HCT116 (cell line): ENCODE measurements at regions not wholly inside any gene's neighbourhood (a gene's known extent, or its start where the extent isn't known, plus 50 kb on each side); places are given as distances from the start of the nearest gene placed in this dataset.

ENCODE experiments used
- ATAC-seq: fragments of 200-7000 bp; cut with Tn5 transposase; 2 replicates; pipeline ENCODE4 v1.9.1; 2020; ENCODE audit warnings: mild to moderate bottlenecking, moderate library complexity
- BruUV-seq: library from RNA; stranded (reverse); fragments of 400-500 nt; replicated peaks from 2 replicates; lab custom pipeline; 2021; lab: Mats Ljungman, UMichigan
- CTCF ChIA-PET: fragments of 300-600 bp; sonication (Branson Sonifier 250); formaldehyde crosslinking; loops from one replicate; lab custom pipeline; 2021; ENCODE audit warnings: antibody characterized with exemption; lab: Charles Lee
- POLR2A ChIA-PET: fragments of 300-600, 350-600 bp; sonication (Branson Sonifier 250); formaldehyde crosslinking; loops from one replicate; lab custom pipeline; 2021; ENCODE audit warnings: antibody characterized with exemption; lab: Charles Lee
- RAD21 ChIA-PET, 2 experiments: fragments of 300-600 bp; sonication (Branson Sonifier 250); formaldehyde crosslinking; loops; one replicate each; lab custom pipeline; 2023; ENCODE audit warnings: low total read pairs in 2 of 2; ENCODE audit not compliant: uncharacterized antibody in 2 of 2, unreplicated experiment in 2 of 2, low non-redundant PET in 1 of 2; lab: Charles Lee
- DNase-seq: peaks from one replicate; pipeline ENCODE4 v3.0.0-alpha.2; 2010; ENCODE audit warnings: low read depth, low spot score
- H2AFZ ChIP-seq: fragments of 200-600 bp; shearing (Covaris generic), sonication (generic); 2 replicates; pipeline ENCODE4 v1.6.1; 2017; ENCODE audit warnings: low read depth, mixed run types, mixed read lengths, antibody characterized with exemption, low read length; ENCODE audit not compliant: poor library complexity, severe bottlenecking
- H3K27ac ChIP-seq: 2 replicates; pipeline ENCODE4 v1.5.1; 2012; ENCODE audit warnings: low read depth, low read length
- H3K27me3 ChIP-seq: fragments of 200-600 bp; sonication (generic); 2 replicates; pipeline ENCODE4 v1.6.1; 2016; ENCODE audit warnings: mixed run types, low read length, mixed read lengths; ENCODE audit not compliant: insufficient read depth
- H3K36me3 ChIP-seq, 2 experiments: fragments of 200-500 bp in 1 of 2; fragments of 200-600 bp in 1 of 2; sonication (Bioruptor generic) in 1 of 2; sonication (generic) in 1 of 2; 2 replicates each; pipeline versions ENCODE4 v1.5.1 to v1.6.1; 2014 to 2016; ENCODE audit warnings: low read length in 2 of 2, inconsistent platforms in 1 of 2, mixed read lengths in 1 of 2, mixed run types in 1 of 2; ENCODE audit not compliant: insufficient read depth in 2 of 2, control insufficient read depth in 1 of 2
- H3K4me1 ChIP-seq, 2 experiments: fragments of 200-600 bp in 1 of 2; sonication (generic) in 1 of 2; 2 replicates each; pipeline versions ENCODE4 v1.5.1 to v1.6.1; 2012 to 2017; ENCODE audit warnings: low read length in 2 of 2, inconsistent platforms in 1 of 2, mild to moderate bottlenecking in 1 of 2, mixed read lengths in 1 of 2, mixed run types in 1 of 2, moderate library complexity in 1 of 2; ENCODE audit not compliant: insufficient read depth in 2 of 2, control insufficient read depth in 1 of 2
- H3K4me2 ChIP-seq: fragments of 200-600 bp; sonication (generic); 2 replicates; pipeline ENCODE4 v1.6.1; 2017; ENCODE audit warnings: mixed run types, low read length, mixed read lengths
- H3K4me3 ChIP-seq, 2 experiments: fragments of 200-600 bp in 1 of 2; sonication (generic) in 1 of 2; replicated peaks in 1 of 2; 2 replicates each; pipeline ENCODE4 v1.5.1; 2011 to 2016; ENCODE audit warnings: low read length in 2 of 2, control low read depth in 1 of 2, low read depth in 1 of 2, mild to moderate bottlenecking in 1 of 2, mixed read lengths in 1 of 2, mixed run types in 1 of 2
- H3K79me2 ChIP-seq: fragments of 200-600 bp; sonication (generic); 2 replicates; pipeline ENCODE4 v1.6.1; 2017; ENCODE audit warnings: mild to moderate bottlenecking, mixed run types, low read length, moderate library complexity, mixed read lengths; ENCODE audit not compliant: insufficient read depth
- H3K9ac ChIP-seq: fragments of 200-600 bp; sonication (generic); 2 replicates; pipeline ENCODE4 v1.6.1; 2016; ENCODE audit warnings: low read length, mixed read lengths
- H3K9me2 ChIP-seq: fragments of 200-600 bp; sonication (generic), shearing (Covaris generic); 2 replicates; pipeline ENCODE4 v1.6.1; 2017; ENCODE audit warnings: mixed run types, mild to moderate bottlenecking, moderate library complexity; ENCODE audit not compliant: insufficient read depth
- H3K9me3 ChIP-seq, 2 experiments: fragments of 200-500 bp in 1 of 2; fragments of 200-600 bp in 1 of 2; sonication (Bioruptor generic) in 1 of 2; sonication (generic) in 1 of 2; 2 replicates each; pipeline ENCODE4 v1.6.1; 2014 to 2017; ENCODE audit warnings: low read length in 2 of 2, mixed read lengths in 2 of 2, inconsistent platforms in 1 of 2, low read depth in 1 of 2, mild to moderate bottlenecking in 1 of 2, mixed run types in 1 of 2, moderate library complexity in 1 of 2; ENCODE audit not compliant: control insufficient read depth in 1 of 2, insufficient read depth in 1 of 2
- H4K20me1 ChIP-seq: fragments of 200-600 bp; sonication (generic), shearing (Covaris generic); 2 replicates; pipeline ENCODE4 v1.6.1; 2017; ENCODE audit warnings: mixed run types, mild to moderate bottlenecking, moderate library complexity; ENCODE audit not compliant: insufficient read depth
- CEBPB ChIP-seq: IDR thresholded peaks from 2 replicates; pipeline ENCODE4 v1.6.1; 2012; ENCODE audit warnings: low read depth
- EGR1 ChIP-seq: IDR thresholded peaks from 2 replicates; pipeline ENCODE4 v1.6.1; 2012; ENCODE audit warnings: low read depth
- SP1 ChIP-seq: IDR thresholded peaks from 2 replicates; pipeline ENCODE4 v1.6.1; 2012; ENCODE audit warnings: low read depth
- ZNF274 ChIP-seq: fragments of 200-500 bp; sonication (Bioruptor generic); IDR thresholded peaks from 2 replicates; pipeline ENCODE4 v1.6.1; 2014; ENCODE audit warnings: mild to moderate bottlenecking, low read depth, low read length, inconsistent platforms
- intact Hi-C: fragments of 100-400 bp; cut with micrococcal nuclease; formaldehyde crosslinking; loops from 2 replicates; pipeline ENCODE4 v1.10.0; 2022
- TF ChIP-seq, protein P1 (sequence below): IDR thresholded peaks from 2 replicates; pipeline ENCODE4 v1.6.1; 2011; ENCODE audit warnings: mild to moderate bottlenecking, low read length, moderate library complexity; ENCODE audit not compliant: insufficient replicate concordance; ENCODE audit errors: extremely low read depth
- TF ChIP-seq, protein P2 (sequence below): IDR thresholded peaks from 2 replicates; pipeline ENCODE4 v1.6.1; 2012
- TF ChIP-seq, protein P3 (sequence below), 3 experiments: fragments of 200-600 bp in 1 of 3; sonication (generic) in 1 of 3; IDR thresholded peaks in 2 of 3; conservative IDR thresholded peaks in 1 of 3; 2 replicates each; pipeline ENCODE4 v1.5.1; 2012 to 2017; ENCODE audit warnings: low read depth in 2 of 3, low read length in 2 of 3, antibody characterized with exemption in 1 of 3, borderline replicate concordance in 1 of 3, control low read depth in 1 of 3, mild to moderate bottlenecking in 1 of 3, mixed read lengths in 1 of 3, mixed run types in 1 of 3, moderate library complexity in 1 of 3; ENCODE audit not compliant: insufficient read depth in 1 of 3

- Histone ChIP-seq H3K4me1 (no peaks in the 10 kb centered on the region), H4K20me1 (no peaks in the 10 kb centered on the region), H3K4me2 (no peak overlapping the region), H3K4me3 (no peak overlapping the region), H3K27me3 (peaks cover 8% of the 10 kb centered on the region; the same call in 1 of the 2 replicates), H2AFZ (no peak overlapping the region), H3K9me3 (no peaks in the 10 kb centered on the region), H3K36me3 (no peaks in the 10 kb centered on the region), H3K9me2 (no peaks in the 10 kb centered on the region), H3K79me2 (no peaks in the 10 kb centered on the region), H3K27ac (no peak overlapping the region), H3K9ac (no peak overlapping the region)
- BruUV-seq: no TSS peak
- intact Hi-C loops: no loop called here
- no peak for ATAC-seq
- no peak for DNase-seq
- RAD21 ChIA-PET: no interaction called here
- POLR2A ChIA-PET: no interaction called here
- CTCF ChIA-PET: no interaction called here
- TF ChIP-seq, protein P1, sequence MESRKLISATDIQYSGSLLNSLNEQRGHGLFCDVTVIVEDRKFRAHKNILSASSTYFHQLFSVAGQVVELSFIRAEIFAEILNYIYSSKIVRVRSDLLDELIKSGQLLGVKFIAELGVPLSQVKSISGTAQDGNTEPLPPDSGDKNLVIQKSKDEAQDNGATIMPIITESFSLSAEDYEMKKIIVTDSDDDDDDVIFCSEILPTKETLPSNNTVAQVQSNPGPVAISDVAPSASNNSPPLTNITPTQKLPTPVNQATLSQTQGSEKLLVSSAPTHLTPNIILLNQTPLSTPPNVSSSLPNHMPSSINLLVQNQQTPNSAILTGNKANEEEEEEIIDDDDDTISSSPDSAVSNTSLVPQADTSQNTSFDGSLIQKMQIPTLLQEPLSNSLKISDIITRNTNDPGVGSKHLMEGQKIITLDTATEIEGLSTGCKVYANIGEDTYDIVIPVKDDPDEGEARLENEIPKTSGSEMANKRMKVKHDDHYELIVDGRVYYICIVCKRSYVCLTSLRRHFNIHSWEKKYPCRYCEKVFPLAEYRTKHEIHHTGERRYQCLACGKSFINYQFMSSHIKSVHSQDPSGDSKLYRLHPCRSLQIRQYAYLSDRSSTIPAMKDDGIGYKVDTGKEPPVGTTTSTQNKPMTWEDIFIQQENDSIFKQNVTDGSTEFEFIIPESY: no peak
- TF ChIP-seq, protein P2, sequence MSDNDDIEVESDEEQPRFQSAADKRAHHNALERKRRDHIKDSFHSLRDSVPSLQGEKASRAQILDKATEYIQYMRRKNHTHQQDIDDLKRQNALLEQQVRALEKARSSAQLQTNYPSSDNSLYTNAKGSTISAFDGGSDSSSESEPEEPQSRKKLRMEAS: no peak
- TF ChIP-seq EGR1 (no peak), SP1 (no peak), ZNF274 (no peak), CEBPB (no peak)
- TF ChIP-seq, protein P3, sequence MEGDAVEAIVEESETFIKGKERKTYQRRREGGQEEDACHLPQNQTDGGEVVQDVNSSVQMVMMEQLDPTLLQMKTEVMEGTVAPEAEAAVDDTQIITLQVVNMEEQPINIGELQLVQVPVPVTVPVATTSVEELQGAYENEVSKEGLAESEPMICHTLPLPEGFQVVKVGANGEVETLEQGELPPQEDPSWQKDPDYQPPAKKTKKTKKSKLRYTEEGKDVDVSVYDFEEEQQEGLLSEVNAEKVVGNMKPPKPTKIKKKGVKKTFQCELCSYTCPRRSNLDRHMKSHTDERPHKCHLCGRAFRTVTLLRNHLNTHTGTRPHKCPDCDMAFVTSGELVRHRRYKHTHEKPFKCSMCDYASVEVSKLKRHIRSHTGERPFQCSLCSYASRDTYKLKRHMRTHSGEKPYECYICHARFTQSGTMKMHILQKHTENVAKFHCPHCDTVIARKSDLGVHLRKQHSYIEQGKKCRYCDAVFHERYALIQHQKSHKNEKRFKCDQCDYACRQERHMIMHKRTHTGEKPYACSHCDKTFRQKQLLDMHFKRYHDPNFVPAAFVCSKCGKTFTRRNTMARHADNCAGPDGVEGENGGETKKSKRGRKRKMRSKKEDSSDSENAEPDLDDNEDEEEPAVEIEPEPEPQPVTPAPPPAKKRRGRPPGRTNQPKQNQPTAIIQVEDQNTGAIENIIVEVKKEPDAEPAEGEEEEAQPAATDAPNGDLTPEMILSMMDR (IDR thresholded peaks at IDR 0.05 in 2 of 3, conservative IDR thresholded peaks at IDR 0.05 in 1 of 3; ENCODE audit: borderline replicate concordance in 1 of 3, insufficient read depth in 1 of 3, low read depth in 2 of 3, low read length in 2 of 3): no peak
These were observed 82.2 kb upstream of the BRD7 start for GRCh38 chr16:50450957-50451356.
